HG02885 (cell line): ENCODE measurements at regions not wholly inside any gene's neighbourhood (a gene's known extent, or its start where the extent isn't known, plus 50 kb on each side); places are given as distances from the start of the nearest gene placed in this dataset.

Experiments
- ATAC-seq: cut with Tn5 transposase; IDR thresholded peaks from one replicate; pipeline ENCODE4 v1.9.1; 2021; ENCODE audit warnings: mild to moderate bottlenecking; ENCODE audit not compliant: unreplicated experiment, poor library complexity

GRCh38 chr10:6669269-6669859, 89.3 kb upstream of the PRKCQ start:
- no peak for ATAC-seq

DNA sequence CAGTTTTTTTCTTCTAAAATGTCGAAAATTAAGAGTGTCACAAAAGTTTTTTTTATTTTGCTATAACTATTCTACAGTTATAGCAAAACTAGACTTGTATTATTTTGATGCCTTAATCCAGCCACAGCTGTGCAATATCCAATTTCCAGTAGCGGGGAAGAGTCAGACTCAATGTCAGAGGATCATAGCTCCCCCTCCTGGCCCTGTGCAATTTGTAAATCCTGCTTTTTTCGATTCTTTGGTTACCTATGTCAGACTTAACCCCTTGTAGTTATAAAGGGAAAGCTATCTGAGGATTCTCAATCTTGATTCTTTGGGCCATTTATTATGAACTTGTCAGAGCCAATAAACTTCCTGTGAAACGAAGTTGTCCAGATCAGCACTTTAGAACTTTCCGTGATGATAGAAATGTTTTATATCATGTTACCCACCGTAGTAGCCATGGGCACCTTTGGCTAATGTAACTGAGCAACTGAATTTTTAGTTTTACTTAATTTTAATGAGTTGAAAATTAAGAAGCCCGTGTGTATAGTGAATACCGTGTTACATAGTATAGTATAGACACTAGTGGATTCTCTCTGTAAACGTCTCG, 87.7 kb upstream of the PRKCQ start:
- no peak for ATAC-seq

DNA sequence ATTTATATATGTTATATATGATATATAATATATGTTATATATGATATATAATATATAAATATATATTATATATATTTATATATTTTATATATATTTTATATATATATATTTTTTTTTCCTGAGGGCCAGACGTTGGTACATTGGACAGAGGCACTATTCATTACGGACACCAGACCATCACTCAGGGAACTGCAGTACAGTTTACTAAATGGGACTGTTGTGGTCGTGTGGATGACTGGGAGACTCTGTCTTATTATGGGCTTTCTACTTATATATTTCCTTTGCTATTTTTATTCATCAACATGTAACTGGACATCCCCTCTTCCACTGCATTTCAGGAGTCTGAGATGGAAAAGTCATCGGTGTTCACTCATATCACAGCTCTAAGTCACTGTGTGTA, 87.1 kb upstream of the PRKCQ start:
- ATAC-seq = no peak

- ATAC-seq = no peak
Measured at GRCh38 chr10:6665847-6666246, 85.8 kb upstream of the PRKCQ start.

GRCh38 chr10:6660460-6660859, 80.4 kb upstream of the PRKCQ start:
- ATAC-seq = no peak

DNA sequence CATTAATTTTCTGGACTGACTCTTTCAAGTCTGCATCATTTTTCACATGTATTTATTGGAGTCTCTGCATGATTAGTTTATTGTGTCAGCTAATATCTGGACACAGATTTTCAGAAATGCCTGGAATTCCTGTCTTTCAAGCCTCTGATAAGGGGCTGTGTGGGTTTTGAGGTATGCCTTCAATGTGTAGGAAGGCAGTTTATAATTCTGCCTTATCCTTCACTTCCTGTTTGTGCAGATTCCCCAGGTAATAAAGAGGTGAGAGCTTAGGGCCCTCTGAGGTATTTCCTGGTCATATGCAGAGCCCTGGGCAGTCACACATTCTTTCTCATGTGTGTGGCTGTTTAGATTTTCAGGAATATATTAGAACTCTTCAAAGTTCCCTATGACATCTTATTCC, 79.4 kb upstream of the PRKCQ start:
- ATAC-seq = no peak

- no peak for ATAC-seq
Measured at GRCh38 chr10:6657669-6658068, 77.6 kb upstream of the PRKCQ start.

DNA sequence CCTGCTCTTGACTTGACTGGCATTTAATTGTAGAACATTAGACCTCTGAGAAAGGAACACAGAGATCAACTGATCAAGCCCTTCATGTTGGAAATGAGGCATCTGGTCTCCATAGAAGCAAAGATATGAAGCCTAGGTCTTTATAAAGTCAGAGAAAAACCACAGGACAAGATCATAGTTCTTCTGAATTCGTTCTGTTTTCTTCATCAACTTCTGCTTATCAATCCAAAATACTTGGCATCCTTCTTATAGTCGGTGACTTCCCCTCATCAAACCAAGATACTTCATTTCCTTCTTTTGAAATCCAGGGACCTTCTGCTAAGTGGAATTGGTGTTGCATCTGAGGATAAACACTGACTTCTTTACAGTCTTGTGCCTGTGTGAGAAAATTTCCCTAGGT, 77.1 kb upstream of the PRKCQ start:
- no peak for ATAC-seq

DNA sequence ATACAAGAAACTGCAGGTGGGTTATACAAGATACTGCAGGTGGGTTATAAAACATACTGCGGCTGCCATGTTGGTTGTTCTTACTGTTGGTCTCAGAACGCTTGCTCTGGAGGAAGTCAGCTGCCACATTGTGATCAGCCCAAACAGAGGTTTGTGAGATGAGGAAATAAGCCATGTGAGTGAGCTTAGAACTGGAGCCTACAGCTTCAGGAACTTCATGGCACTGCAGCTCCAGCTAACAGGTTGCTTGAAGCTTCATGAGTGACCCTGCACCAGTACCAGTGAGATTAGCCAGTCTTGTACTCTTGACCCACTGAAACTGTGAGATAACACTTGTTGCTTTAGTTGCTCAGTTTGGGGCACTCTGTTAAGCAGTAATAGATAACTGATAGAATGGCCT, 74.5 kb upstream of the PRKCQ start:
- ATAC-seq = no peak

- ATAC-seq = no peak
Measured at GRCh38 chr10:6650586-6650985, 70.5 kb upstream of the PRKCQ start.

GRCh38 chr10:6649903-6650302, 69.8 kb upstream of the PRKCQ start:
- ATAC-seq = no peak

DNA sequence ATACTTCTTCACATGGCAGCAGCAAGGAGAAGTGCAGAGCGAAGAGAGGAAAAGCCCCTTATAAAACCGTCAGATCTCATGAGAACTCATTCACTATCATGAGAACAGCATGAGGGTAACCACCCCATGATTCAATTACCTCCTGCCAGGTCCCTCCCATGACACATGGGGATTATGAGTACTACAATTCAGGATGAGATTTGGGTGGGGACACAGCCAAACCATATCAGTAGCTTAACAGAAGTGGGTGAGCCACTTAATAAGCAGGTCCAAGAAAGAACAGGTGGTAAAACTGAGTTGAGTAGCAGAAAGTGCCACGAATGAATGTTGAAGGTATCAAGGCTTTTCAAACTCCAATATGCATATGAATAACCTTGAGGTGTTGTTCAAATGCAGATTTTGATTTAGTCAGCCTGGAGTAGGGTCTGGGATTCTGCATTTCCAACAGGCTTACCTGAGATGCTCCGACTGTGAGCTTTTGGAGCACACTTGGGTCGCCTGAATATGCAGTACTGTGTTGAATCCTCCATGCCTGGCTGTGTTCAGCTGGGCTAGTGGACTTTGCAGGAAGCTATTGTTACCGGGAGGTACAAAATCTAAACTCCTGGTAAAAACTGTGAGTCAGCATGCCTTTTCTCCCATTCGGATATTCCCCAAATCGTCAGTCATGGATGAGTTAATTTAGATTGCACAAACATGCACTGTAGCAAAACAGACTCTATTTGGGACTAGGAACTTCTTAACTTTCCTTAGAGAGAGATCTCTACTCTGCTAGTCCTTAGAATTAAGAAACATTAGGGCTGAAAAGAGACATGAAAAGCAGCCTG, 69.0 kb upstream of the PRKCQ start:
- ATAC-seq = no peak

GRCh38 chr10:6647811-6648526, 67.9 kb upstream of the PRKCQ start:
- peak; percentile 91 for ATAC-seq

DNA sequence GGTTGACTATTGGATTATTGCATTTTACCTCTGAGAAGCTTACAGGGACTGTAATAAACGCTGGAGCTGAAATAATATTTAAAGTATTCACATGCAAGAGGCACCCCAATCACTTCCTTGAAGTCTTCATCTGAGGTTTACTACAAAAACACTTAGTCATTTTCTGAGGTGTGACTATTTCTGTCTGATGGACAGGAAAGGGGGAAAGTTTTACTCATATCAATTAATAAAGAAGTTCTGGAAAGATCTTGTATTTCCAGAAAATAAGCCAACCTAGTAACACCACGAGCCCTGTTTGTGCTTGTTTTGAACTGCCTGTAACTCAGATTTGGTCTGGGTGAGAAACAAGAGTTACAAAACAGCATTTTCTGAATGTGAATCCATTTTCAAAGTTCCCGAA, 63.9 kb upstream of the PRKCQ start:
- ATAC-seq = no peak

DNA sequence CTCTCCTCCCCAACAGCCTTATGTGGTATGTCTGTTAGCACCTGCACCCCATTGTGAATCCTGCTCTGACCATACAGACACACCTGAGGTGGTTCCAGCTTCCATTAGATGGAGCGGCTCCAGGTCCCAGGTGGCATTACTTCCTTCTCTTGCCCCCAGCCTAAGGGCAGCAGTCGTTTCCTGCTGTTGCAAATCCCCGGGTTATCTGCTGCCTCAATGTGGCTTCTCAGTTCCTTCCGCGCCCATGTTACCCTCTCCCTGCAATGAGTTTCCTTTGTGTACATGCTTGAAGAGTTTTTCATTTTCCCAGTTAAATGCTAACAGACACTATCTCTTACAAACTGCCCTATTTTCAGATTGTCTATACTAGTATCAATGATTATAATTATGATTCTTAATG, 62.8 kb upstream of the PRKCQ start:
- ATAC-seq = no peak

GRCh38 chr10:6640433-6641040, 60.5 kb upstream of the PRKCQ start:
- no peak for ATAC-seq

DNA sequence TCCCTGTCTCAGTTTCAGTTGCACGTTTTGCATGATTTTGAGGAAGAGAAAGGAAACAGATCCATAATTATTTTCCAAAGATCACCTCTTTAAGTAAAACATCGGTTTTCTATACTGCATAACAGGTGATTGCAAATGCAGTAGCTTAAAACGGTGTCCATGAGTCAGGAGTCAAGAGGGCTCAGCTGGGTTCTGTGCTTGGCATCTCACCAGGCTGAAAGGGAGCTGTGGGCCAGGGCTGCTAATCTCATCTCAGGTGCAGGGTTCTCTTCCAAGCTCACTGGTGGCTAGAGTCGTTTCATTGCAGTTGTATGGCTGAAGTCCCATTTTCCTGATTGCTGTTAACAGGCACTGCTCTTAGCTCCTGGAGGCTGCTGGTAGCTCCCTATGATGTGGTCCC, 57.0 kb upstream of the PRKCQ start:
- no peak for ATAC-seq

- ATAC-seq = no peak
Measured at GRCh38 chr10:6635784-6636183, 55.7 kb upstream of the PRKCQ start.
